CMK (cell line): ENCODE measurements at regions not wholly inside any gene's neighbourhood (a gene's known extent, or its start where the extent isn't known, plus 50 kb on each side); places are given as distances from the start of the nearest gene placed in this dataset.
"Not testable (repeated sequence)": the region's sequence is repeated elsewhere in the genome, so short reads cannot be mapped to it uniquely, and the experiment has no call there.

Source experiments
- DNase-seq: peaks from one replicate; pipeline ENCODE4 v3.0.0-alpha.2; 2010; ENCODE audit warnings: low read depth

- no peak for DNase-seq
Observed at GRCh38 chr9:115814081-115814480, 339.5 kb upstream of the PAPPA start.

- DNase-seq: no peak
Observed at GRCh38 chr9:115815786-115816185, 337.8 kb upstream of the PAPPA start.

- not testable (repeated sequence) for DNase-seq
Observed at GRCh38 chr9:115818651-115819050, 334.9 kb upstream of the PAPPA start.

GRCh38 chr9:115832031-115832430, 321.6 kb upstream of the PAPPA start:
- no peak for DNase-seq

GRCh38 chr9:115837618-115838017, 316.0 kb upstream of the PAPPA start:
- no peak for DNase-seq

GRCh38 chr9:115838417-115838816, 315.2 kb upstream of the PAPPA start:
- DNase-seq: no peak

- not testable (repeated sequence) for DNase-seq
Observed at GRCh38 chr9:115844433-115844832, 309.2 kb upstream of the PAPPA start.

GRCh38 chr9:115845648-115846312, 307.8 kb upstream of the PAPPA start:
- DNase-seq: no peak

- no peak for DNase-seq
Observed at GRCh38 chr9:115847216-115847615, 306.4 kb upstream of the PAPPA start.

GRCh38 chr9:115849679-115850412, 303.7 kb upstream of the PAPPA start:
- no peak for DNase-seq

- no peak for DNase-seq
Observed at GRCh38 chr9:115850548-115851304, 302.9 kb upstream of the PAPPA start.

GRCh38 chr9:115855458-115856133, 298.0 kb upstream of the PAPPA start:
- DNase-seq: no peak

GRCh38 chr9:115858421-115858820, 295.2 kb upstream of the PAPPA start:
- not testable (repeated sequence) for DNase-seq

- DNase-seq: no peak
Observed at GRCh38 chr9:115862021-115862420, 291.6 kb upstream of the PAPPA start.

GRCh38 chr9:115864581-115864980, 289.0 kb upstream of the PAPPA start:
- no peak for DNase-seq

GRCh38 chr9:115867326-115867725, 286.3 kb upstream of the PAPPA start:
- no peak for DNase-seq

GRCh38 chr9:115877852-115878438, 275.6 kb upstream of the PAPPA start:
- no peak for DNase-seq

GRCh38 chr9:115879451-115879850, 274.1 kb upstream of the PAPPA start:
- DNase-seq: no peak

GRCh38 chr9:115880221-115880885, 273.2 kb upstream of the PAPPA start:
- no peak for DNase-seq

GRCh38 chr9:115882911-115883310, 270.7 kb upstream of the PAPPA start:
- DNase-seq: no peak
